Upper lobe of left lung (tissue), 4 donors: ENCODE measurements at regions not wholly inside any gene's neighbourhood (a gene's known extent, or its start where the extent isn't known, plus 50 kb on each side); places are given as distances from the start of the nearest gene placed in this dataset.

Experiments used
- CTCF ChIP-seq, 6 experiments: fragments of 450-650 bp in 4 of 6; fragments of 200-600 bp in 2 of 6; sonication (generic) in 2 of 6; IDR thresholded peaks; one replicate each; pipeline ENCODE4 v1.5.1; 2016 to 2019; ENCODE audit warnings: antibody characterized with exemption in 6 of 6
- POLR2A ChIP-seq, 4 donors: fragments of 450-650 bp; IDR thresholded peaks; one replicate each; pipeline ENCODE4 v1.5.1; 2016 to 2017; ENCODE audit warnings: antibody characterized with exemption in 4 of 4, mild to moderate bottlenecking in 2 of 4

- no peak for TF ChIP-seq CTCF (IDR thresholded peaks at IDR 0.05)
- TF ChIP-seq POLR2A (IDR thresholded peaks at IDR 0.05) = no peak
These were observed 121.4 kb downstream of the BMP2 start for GRCh38 chr20:6888736-6889395.
